ENCODE measurements at regions not wholly inside any gene's neighbourhood (a gene's known extent, or its start where the extent isn't known, plus 50 kb on each side); places are given as distances from the start of the nearest gene placed in this dataset.

DNA sequence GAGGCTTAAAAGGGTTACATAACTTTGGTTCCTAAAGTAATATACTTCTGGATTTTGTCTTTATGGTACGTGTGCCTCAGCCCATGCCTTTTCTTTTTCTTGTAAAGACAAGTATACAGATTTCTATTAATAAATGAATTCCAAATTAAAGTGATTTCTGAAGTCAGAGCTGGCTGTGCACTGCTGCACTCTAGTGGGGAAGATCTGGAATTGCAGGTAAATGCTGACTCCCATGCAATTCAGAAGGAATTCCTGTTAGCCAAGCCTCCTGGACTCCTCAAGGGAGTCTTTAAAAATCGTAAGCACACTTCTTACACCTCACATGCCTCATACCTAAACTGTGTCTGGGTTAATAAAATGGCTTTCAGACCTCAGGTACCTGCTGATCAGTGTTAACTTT, 118.4 kb upstream of the SLC7A1 start:
- no peak for DNase-seq

DNA sequence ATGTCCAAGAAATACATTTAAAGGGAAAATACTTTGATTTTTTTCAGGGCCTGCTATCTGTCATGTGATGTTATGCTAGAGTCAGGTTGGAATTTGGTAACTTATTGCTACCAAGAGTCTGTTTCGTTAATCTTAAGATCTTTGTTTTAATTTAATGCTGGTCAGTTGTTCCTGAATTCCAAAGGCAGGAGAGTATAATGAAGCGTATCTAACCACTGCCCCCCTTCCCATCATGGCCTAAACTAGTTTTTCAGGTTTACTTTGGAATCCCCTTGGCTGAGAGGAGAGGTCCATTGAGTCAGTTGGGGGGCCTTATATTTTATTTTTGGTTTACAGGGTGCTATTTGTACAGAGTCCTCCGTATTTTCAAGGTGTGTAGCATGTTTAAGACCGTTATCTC, 116.3 kb upstream of the SLC7A1 start:
- no peak for DNase-seq

DNA sequence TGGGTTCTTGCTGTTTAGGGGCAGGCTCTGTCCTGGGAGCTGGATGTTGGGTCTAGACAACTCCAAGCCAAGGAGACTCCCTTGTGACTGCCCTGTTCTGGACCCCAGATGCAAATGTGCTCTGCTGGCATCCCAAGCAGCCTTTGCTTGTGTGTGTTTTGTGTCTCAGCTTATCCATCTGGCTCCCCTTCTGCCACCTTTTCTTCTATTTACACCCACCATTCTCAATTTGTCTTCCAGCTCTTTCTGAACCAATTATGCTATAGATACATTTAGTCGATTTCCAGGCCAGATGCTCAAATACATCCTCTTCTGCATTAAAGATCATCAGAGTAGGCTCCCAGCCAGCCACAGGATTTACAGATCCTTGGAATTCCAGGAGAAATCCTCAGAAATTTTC, 115.0 kb upstream of the SLC7A1 start:
- no peak for DNase-seq

DNA sequence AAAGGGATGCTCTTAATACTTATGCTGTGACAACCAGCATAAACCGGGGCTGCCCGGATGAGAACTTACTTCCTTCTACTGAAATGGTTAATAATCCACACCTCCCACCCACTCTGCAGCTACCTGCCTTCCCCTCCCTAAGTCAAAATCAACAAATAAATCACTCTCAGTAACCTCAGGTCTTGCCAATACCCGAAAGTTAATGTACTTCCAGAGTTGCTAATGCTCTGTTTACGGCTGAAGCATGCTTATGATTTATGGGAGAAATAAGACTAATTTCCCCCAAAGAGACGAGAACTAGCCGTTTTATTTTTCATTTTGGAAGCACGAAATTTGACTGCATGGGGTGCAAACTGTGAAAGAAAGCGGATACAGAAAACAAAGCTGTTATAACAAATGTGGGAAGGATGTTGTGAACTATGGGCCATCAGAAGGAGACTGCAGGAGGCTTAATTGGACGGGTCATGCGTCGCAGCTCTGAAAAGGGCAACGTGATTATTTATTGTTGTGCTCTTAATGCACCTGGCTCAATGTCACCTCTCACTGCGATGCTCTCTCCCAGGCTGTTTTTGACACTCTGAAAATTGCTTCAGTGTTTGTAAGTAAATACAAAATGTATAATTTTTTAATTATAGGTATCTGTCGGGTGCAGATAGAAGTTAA, 114.0 kb upstream of the SLC7A1 start:
- no peak for DNase-seq

DNA sequence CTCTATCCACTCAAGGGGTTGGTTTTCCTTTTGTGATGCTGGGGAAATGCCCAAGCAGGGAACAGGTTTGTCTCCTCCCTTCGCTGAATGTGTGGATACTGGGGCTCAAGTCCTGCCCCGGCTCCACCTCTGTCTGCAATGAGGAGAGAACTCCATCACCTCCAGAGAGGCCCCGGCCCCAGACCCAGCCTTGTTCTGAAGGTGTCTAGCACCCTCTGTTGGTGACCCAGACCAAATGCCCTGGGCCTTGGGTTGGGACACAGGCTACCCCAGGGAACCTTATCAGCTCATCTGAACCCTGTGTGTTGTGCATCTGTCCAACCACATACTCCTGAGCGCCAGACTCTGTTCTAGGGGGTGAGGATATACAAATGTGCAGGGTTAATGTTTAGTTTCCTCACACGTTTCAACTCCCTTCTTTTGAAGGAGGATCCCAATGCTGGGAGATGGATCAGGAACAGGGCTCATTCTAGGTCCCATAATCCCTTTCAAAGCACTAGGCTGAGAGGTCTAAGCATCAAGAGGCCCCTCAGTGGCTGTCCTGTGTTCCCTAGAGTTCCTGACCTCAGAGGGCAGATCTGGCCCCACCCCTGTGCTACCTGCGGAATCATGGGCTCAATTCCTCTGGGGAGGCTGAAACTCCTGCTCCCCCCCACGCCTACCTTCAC, 112.5 kb upstream of the SLC7A1 start:
- DNase-seq = no peak

DNA sequence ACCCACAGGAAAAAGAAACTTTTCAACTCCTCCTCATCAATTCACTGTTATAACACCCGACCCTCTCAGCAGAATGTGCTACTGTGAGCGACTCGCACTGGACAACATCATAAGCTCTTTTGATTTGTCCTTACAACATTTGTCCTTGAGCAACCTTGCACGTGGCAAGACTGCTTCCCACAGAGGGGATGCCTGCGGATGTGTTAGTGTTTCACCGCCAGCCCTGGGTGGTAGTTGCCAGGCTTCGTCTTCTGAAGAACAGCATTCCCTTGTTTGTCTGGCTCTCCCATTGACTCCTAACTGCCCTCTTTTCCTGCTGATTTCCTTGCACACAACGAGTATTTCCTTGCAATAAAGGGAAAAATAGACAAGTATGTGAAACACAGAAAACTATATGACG, 111.4 kb upstream of the SLC7A1 start:
- no peak for DNase-seq

DNA sequence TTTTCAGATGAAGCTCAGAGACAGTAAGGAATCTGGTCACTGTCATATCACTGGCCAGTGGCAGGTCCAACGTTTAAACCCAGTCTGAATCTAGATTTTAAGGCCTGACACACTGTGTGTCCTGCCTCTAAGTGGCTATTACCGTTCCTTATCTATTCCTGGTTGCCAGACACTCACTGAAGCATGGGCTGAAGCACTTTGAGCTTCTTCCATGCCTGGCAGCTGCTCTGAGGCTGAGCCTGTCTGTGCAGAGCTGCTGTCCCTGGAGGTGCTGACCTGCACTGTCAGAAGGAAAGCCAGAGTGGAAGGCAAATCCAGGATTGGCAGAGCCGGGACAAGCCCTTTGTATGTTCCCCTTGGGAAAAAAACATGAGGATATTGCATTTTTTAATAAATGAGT, 109.2 kb upstream of the SLC7A1 start:
- DNase-seq = peak; percentile 32

DNA sequence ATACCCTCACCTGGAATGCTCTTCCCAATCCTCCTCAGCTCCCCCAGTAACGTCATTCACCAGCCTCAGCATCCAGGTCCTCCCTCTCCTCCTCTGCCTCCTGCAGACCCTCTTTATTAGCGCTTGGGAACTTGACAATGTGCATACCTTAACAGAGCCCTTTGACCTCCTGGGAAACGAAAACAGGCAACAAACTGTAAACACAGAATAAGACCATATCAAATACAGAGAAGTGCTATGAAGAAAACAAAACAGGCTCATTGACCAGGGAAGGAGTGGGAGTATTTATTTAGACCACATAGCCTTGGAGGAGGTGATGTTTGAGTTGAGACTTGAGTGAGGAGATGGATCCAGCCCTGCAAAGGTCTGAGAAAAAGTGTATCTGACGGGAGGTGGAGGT, 107.9 kb upstream of the SLC7A1 start:
- no peak for DNase-seq

DNA sequence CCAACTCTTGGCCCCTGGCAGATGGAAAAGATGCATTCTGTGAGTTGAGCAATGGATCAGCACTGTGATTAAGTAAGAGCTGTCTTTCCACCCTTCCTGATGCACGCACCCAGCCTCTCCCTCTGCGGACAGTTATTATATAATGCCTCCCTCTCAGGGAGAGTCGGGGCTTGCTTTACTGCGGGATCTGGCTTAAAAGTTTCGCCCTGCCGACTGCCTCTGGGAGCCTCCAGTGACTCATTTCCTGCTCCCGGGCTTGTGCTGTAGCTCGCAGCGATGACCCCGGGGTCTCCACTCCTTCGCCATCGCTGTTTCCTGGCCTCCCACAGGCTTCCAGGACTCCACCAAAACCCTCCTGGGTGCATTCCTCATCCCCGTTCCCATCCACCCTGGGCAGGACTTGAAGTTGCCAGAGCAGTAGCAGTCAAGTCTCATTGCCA, 107.4 kb upstream of the SLC7A1 start:
- no peak for DNase-seq

DNA sequence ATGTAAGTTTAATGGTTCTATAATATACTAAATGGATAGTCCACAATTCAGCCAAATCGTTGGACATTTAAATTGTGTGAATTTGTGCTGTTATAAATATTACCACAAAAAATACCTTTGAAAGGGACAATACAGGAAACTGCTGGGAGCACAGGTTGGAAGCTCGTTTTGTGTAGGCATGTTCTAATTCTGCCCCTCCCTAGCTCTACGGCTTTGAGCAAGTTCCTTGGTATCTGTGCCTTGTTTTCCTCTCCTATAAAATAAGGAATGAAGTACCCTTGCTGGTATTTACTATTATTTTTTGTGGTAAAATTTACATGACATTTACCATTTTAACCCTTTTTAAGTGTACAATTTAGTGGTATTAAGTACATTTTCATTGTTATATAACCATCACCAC, 102.6 kb upstream of the SLC7A1 start:
- DNase-seq = no peak

DNA sequence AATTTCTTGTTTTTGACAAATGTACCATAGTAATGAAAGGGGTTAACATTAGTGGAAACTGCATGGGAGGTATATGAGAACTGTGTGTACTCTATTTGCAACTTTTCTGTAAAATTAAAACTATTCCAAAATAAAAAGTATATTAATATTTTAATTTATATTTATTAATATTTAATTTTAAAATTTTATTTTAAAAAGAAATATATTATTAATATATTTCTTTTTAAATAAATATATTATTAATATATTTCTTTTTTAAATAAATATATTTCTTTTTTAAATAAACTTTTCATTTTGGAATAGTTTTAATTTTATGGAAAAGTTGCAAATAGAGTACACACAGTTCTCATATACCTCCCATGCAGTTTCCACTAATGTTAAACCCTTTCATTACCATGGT, 101.1 kb upstream of the SLC7A1 start:
- no peak for DNase-seq

DNA sequence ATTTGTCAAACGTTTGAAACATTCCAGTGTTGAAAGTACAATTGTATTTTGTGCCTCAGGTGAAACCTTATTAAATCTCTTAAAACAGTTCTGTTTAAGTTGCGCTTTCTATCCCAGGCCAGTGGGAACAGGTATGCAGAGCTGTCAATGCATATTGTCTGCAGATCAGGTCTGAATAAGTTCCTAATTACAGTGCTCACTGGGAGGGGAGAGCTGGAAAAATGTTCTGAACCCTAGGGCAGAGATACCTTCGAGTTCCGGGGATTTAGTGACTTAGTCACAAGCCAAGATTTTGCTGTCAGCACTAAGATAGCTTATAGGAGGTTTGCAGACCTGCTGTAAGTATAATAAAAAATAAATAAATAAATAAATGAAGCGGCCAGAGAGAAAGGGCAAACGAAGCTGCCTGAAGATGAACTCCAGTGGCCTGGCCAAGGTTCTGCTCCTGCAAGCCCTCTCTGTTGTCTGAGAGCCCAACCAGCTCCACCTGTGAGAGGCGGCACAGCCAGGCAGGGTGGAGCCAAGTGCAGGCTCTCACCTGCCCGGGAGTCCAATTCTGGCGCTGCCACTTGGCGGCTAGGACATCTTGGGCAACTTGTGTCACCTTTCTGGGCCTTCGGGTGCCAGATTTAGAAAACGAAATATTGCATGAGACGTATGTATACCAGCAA, 97.9 kb upstream of the SLC7A1 start:
- DNase-seq = no peak

DNA sequence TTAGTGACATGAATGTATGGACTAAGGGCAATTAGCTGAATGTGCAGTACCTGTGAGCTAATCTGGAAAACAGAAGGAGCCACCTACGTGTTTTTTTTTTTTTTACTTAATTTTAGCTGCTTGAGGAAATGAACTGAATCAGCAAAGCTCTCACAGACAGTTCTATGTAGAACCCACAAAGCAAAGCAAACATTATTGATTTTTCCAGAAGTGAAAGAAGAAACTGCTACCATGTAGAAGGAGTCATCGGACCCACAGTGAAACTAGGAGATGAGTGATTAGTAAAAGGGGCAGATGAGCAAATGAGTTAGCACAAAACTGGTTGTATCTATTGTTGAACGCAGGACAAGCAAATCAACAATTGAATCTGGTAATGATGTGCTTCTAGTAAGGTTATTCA, 94.1 kb upstream of the SLC7A1 start:
- DNase-seq = no peak

DNA sequence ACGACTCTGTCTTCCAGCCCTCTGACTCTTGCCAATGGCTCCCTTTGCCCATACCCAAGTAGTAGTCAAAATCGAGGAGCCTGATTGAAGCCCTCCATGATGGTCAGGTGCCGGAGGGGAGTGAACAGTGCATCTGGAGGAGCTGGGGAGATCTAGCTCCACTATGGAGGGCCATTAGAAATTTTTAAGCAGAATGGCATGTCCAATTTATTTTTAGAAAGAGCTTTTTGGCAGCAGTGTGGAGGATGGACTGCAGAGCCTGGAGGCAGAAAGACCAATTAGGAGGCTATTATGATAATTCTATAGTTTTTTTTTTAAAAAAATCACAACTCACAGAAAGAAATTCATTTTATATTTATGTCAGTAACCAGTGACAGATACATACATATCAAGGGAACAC, 92.7 kb upstream of the SLC7A1 start:
- no peak for DNase-seq

DNA sequence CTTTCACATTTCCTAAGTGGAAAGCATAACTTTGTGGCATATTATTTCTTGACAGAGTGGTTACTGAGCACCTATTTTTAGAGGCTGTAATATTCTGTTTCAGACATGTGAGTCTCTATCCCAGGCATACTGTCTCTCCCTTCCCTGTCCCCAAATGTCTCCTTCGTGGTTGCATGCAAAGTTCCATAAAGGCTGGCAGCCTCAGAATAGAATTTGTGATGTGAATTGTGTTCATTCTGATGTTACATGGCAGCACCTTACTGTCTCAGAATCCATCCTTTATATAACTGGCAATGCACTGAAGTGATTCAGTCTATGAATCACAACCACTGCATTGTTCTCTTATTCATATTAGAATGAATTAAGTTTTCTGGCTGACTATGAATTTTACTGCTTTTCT, 89.0 kb upstream of the SLC7A1 start:
- DNase-seq = no peak

DNA sequence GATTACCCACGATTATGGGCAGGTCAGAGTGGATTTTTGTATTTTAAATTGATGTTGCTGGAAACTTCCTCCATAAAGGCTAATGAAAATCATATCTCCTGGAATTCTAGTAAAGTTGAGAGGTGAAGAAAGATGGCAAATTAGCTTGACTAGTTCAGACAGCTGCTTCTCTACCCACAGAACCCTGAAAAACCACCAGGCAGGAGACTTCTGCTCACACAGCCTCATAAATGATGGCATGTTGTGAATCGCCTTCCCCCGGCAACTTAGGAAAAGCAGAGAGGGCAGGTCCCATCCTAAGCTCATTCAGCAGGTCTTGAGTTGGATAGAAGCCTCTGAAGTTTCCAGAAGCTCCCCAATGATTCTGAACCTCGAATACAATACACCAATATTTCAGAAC, 87.6 kb upstream of the SLC7A1 start:
- no peak for DNase-seq

DNA sequence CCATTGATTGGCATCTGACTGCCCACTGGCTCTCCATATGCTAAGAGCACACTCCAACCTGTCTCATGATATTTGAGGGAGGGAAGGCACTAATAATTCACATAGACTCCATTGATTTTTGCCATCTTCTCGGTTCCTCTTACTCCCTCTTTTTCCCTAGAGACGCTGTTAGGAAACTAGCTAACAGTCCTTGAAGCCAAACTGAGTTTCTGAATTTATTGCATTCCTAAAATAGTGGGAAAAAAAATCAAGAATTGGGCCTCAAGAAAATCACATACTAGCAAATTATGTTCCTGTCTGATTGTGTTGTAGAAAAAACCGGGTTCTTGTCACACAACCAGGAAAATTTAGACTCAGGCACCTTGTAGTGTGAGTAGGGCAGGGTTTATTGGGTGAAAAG, 86.4 kb upstream of the SLC7A1 start:
- DNase-seq = no peak

DNA sequence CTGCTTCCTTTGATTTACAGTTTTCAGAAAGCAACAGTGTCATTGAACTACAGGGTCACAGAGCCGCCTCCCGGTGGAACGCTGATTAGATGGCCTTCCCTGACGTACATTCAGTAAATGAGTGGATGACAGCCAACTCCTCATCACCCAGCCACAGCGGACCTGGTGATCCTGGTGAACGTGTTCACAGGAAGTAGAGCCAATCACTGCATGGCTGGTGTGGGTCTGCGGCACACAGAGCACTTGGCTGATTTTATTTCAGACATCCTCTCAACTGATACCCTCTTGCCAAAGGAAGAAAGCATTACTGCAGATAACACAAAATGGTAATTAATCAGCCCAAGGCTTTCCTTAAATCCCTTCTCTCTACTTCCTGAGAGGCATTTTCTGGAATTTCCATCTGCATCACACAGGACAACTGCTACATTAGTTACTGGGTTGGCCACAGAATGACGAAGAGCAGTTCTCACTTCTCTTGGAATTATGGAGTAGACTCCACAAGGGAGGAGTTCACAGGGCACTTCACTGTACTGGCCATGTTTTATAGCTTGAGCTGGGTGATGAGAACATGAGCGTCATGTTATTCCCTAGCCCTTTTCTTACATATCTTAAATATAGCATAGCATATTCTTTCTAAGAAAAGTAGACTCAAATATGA, 84.0 kb upstream of the SLC7A1 start:
- no peak for DNase-seq

DNA sequence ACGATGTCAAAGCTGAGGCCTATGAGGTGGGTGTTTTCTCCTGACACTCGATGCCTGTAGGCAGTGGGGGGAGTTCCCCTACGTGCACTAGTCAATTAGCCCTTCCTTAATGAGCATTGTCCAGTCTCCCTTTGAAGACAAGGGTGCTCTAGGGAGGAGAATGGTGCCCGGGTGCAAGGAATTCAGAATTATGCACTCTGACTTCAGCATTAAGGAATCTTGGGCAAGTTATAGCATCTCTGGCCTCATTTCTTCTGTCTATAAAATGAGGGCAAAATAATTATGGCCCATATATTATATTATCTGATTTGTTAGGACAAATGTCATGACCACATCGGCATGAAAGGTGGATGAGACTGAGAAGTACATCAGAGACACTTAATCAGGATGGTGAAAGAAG, 82.1 kb upstream of the SLC7A1 start:
- no peak for DNase-seq

DNA sequence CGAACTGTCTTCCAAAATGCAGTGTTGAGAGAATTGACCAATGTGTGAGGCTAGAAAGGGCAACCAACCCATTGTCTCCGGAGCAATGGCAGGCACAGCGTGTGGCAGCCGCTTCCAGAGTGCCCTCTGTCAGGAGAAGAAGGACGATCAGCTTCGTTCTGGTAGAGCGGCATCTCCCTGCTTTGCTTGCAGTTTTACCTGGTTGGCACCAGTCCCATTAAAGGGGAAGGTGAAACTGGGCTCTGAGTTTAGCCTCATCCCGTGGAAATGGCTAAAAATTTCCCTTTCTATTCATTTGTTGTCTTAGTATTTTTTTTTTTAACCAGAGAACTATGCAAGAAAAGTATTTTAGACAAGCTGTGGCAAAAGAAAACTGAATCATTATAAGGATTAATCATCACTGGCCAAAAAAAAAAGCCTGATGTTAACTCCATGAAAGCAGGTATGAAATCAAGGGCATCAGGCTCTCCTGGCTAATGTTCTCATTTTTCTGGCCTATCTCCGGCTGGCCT, 81.5 kb upstream of the SLC7A1 start:
- DNase-seq = no peak

DNA sequence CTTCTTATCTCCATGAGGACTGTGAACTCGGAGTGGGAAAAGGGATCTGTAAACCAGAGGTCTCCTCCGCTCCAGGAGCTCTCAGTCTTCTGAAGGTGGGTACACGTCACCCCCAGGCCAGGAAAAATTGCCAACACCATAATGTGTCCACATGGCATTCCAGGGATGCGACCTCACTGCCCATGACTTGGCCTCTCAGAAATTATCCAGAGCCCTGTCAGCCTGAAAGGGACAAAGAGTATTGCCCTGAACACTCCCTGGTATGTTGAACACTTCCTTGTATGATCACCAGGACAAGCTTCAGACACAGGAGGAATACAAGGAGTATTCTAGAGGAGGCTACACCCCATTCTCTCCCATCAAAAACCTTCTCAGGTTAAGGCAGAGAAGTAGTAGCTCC, 81.0 kb upstream of the SLC7A1 start:
- DNase-seq = no peak

DNA sequence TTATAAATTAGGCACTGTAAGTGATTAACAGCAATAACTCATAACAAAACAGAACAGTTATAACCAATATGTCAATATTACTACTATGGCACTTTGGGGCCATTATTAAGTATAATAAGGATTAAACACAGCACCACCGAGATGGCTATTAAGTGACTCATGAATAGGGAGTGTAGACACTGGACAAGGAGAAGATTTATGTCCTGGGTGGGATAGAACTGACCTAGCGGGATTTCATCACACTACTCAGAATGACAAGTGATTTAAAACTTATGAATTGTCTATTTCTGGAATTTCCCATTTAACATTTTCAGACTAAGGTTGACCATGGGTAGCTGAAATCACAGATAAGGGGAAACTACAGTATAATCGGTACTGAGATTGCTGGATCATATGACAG, 79.0 kb upstream of the SLC7A1 start:
- DNase-seq = no peak

DNA sequence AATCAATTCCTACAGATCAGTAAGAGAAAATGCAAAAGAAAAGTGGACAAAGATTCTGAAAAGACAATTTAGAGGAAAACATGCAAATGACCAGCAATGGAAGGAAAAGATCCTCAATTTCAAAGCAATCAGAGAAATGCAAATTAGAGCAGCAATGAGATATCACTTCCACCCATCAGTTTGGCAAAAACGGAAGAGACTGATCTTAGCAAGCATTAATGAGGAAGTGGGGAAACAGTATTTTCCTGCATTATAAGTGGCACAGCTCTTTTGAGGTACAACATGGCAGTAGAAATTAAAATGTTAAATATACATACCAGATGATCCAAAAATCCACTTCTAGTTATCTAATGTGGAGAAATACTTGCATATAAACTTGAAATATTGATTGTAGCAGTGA, 69.1 kb upstream of the SLC7A1 start:
- no peak for DNase-seq
